HG02885 (cell line): ENCODE measurements at regions not wholly inside any gene's neighbourhood (a gene's known extent, or its start where the extent isn't known, plus 50 kb on each side); places are given as distances from the start of the nearest gene placed in this dataset.
"Not testable (repeated sequence)": the region's sequence is repeated elsewhere in the genome, so short reads cannot be mapped to it uniquely, and the experiment has no call there.

Experiments
- ATAC-seq: cut with Tn5 transposase; IDR thresholded peaks from one replicate; pipeline ENCODE4 v1.9.1; 2021; ENCODE audit warnings: mild to moderate bottlenecking; ENCODE audit not compliant: unreplicated experiment, poor library complexity

DNA sequence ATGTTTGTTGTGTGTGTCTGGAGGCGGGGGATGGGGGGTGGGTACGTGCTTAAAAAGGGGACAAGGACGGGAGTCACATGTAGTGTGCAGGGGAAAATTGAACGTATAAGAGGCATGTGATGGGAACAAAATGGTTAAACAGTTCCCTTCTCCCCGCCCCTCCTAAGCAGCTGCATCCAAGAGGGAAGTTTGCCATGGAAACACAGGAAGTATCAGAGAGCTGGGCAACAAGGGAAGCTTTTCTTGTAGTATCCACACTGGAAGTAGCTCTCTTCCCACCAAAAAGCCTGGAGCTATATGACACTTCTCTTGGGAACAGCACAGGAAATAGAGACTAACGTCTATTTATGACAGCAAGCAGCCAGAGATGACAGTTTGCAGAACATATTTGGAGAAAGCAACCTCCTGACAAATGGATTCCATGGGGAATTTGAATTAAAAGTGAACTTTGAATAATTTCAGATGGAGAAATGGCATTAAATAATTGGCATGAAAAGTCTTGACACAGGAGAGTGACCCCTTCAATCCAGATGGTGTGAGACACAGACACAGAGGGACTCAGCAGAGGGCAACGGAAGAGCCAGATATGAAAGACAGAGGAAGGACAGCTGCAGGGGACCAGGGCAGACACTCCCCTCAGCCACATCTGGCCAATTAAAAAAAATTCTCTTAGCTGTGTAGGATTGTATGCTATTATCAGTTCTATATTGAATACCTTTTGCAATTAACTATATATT, 294.2 kb upstream of the TBL1XR1 start:
- ATAC-seq, result no peak

GRCh38 chr3:177493091-177493490, 295.8 kb upstream of the TBL1XR1 start:
- no peak for ATAC-seq

GRCh38 chr3:177494216-177494615, 296.9 kb upstream of the TBL1XR1 start:
- ATAC-seq, result no peak

DNA sequence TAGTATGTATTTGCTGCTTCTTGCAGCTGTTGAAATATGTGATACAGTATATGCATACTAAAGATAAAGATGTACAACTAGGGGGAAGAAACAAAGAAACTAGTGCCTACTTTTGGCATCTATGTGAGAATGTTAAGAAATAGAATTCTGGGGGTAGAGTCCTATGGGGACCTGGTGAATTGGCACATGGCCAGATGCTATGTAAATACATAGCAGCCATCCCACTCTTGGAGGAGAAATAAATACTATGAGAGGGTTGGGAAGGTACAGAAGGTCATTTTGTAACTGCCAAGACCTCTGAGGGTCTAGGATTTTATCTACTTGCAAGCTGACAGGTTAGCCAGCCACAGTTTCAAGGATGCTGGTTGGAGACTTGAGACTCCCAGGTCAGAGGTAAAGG, 298.3 kb upstream of the TBL1XR1 start:
- no peak for ATAC-seq

DNA sequence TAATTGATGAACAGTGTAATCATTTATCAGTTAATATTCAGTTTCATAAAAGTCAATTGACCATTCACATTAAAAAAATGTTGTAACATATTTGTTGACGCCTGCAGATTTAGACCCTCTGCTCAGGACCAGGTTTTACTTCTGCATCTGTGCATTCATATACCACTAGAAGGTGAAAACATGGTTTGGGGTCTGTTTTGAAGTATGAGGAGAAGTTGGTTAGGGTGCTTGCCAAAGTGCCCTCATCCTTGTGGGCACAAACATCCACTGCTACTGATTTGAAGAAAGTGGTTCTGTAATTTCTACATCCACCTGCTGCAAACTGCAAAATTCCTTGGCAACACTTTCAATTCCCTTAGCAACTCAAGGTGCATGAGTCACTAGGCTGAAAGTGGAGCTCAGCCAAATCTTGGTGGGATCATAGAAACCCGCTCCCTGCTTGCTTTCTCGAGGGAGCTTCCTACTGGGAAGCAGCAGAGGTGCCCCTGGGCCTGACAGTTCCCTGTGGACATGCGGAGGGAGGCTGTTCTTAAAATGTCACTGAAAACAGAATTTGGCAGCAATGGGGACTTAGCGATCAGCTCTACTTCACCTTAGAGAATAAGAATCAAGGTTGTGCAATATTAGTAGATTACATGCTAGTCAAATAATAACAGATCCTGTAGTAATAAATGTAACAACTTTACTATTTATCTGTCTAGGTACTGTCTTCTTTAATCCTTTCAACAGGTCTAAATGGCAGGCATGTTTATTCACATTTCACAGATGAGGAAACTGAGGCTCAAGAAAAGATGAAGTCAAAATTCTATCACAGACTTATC, 301.0 kb upstream of the TBL1XR1 start:
- no peak for ATAC-seq

GRCh38 chr3:177499039-177499438, 301.8 kb upstream of the TBL1XR1 start:
- ATAC-seq, result not testable (repeated sequence)

GRCh38 chr3:177499779-177500423, 302.6 kb upstream of the TBL1XR1 start:
- no peak for ATAC-seq

DNA sequence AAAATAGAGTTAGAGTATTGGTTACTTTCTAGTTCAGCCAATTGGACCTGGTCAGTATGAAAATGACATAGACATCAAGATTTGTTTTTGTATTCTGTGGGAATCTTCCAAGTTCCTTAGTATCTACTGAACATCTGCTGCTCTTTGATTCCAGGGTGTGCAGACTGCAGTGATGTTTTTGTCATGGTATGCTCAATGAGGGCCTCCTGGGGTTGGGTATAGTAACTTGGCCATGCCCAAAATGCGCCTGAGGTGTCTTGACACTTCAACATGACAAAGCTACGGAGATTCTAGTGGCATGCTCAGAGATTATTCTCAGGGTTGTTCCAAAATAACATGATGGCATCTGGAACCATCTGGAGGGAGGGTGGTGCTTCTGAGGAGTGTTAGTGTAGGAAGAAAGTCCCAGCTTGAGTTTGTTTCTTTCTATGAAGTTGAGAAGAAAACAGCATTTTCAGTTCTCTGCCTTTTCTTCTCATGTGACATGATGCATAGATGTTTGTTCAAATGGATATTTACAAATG, 313.5 kb upstream of the TBL1XR1 start:
- no peak for ATAC-seq

- no peak for ATAC-seq
Observed at GRCh38 chr3:177512945-177513814, 315.9 kb upstream of the TBL1XR1 start.

GRCh38 chr3:177513815-177514610, 316.7 kb upstream of the TBL1XR1 start:
- ATAC-seq, result no peak

DNA sequence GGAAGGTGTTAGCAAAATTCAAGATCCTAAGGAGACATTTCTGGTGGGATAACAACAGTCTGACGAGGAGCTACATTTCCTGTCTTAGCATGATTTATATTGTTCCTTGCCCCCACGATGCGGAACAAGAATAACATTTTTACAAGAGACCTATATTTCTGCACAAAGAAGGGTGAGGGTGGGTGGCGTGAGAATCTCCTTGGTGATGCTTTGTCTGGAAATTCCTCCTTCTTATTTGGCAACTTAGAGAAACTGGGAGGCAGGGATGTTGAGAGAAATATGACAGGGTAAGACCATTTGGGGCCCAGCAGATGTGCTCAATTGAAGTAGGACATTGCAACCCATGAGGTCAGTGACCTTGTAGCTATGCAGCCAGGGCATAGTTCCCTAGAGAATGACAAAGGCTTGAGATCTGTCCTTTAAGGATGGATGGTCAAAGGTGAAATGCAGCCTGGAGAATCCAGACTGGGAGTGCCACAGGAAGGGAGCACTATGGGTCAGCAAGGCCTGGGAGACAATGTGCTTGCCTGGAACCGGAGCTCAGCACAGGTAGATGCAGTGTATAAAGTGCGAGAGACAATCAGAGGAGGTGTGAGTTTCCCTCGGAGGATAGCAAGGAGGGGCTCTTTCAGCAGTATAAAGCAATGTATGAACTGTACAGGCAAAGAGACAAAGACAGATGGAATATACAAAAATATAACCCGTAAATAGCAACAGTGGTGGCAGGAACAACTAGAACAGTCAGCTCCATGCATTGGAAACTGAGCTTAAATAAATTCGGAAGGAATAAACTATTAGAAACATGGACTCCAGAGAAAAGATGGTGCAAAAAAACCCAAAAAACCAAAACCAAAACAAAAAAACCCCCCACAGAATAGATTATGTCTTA, 317.6 kb upstream of the TBL1XR1 start:
- ATAC-seq, result no peak

DNA sequence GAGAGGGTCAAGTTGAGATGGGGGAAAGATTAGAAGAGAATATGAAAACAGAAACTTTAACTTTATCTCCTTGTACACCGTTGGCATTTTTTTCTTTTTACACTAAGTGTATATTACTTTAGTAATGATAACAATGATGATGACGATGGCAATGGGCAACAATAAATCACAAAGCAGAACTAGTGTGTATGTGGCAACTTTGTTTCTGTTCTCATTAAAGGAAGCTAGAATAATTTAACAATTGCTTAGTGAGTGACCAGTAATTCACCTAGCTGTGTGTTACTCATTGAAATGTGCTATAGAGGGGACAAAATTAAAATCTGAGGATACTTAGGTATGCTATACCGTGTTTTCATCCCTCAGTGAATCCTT, 318.5 kb upstream of the TBL1XR1 start:
- no peak for ATAC-seq

DNA sequence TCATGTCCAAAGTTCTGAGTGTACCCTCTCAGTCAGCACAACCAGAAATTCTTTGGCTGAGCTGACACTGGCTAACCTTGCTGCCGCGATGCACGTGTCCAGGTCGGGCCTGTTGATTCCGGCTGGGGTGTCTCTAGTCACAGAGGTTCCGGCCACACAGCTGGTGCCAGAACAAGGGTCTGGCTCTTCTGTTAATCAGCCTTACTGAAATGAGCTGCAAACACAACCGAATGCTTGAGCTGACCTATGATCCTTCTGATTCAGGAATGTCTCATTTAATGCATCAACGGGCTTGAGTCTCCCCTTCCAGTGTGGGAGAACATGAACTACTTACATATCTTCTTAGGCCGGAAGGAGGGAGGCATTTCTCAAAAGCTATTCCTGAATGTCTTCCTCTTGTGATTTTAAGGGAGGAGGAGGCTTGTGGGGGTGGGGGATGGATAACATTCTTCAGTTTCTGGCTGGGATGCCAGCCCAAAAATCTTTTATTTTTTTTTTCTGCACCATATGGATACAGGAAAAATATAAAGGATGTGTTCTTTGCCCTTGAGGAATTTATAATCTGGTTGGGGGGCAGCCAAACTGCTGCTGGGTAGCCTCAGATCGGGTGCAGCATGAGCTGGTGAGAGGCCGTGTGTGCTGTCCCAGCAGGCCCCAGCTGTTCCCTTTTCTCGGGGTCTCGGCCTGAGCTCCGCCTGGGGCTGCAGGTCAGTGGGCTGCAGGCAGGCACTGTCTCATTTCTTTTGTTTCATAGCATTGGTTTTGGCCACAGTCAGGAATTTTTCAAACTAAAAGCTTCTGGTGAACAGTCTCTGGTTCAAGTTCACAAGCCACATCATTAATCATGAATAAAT, 319.1 kb upstream of the TBL1XR1 start:
- no peak for ATAC-seq

DNA sequence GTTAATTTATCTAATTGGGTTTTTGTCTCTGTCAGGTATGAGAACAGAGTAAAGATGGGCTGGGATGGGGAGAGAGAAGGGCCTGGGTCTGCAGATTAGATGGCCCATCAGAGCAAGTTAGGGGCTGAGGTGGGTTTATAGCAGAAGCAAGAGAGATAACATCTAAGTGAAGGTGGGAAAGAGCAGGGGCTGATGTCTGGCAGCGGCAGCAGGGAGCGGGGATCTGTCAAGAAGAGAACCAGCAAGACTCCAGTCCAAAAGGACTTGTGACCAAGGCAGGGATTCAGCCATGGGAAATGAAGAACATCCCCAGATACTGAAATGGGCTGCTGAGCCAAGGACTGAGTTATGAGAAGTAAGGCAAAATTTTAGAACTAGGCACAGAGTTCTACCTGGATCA, 320.6 kb upstream of the TBL1XR1 start:
- ATAC-seq, result no peak

GRCh38 chr3:177519588-177519987, 322.3 kb upstream of the TBL1XR1 start:
- no peak for ATAC-seq

DNA sequence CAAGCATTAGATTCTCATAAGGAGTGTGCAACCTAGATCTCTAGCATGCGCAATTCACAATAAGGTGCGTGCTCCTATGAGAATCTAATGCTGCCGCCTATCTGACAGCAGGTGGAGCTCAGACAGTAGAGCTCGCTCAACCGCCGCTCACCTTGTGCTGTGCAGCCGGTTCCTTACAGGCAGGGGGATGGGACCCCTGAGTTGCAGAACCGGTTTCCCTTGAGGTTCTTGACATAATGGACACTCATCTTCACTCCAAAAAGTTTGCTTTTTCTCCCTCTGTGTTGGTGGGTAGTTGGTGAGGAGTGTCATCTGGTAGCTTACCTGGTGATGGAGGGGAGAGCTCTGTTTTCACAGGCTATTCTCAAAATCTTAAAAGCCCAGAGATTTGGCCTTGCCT, 324.0 kb upstream of the TBL1XR1 start:
- no peak for ATAC-seq

GRCh38 chr3:177522051-177522450, 324.8 kb upstream of the TBL1XR1 start:
- ATAC-seq, result no peak
